Prostate gland (tissue), 2 donors: ENCODE measurements at regions not wholly inside any gene's neighbourhood (a gene's known extent, or its start where the extent isn't known, plus 50 kb on each side); places are given as distances from the start of the nearest gene placed in this dataset.

Experiments
- DNase-seq: peaks from one replicate; pipeline ENCODE4 v3.0.0-alpha.2; 2019; ENCODE audit warnings: low spot score
- H3K27ac ChIP-seq, 2 donors: fragments of 200-600 bp; sonication (generic); 2 replicates each; pipeline ENCODE4 v1.5.1; 2017 to 2019
- H3K27me3 ChIP-seq: fragments of 200-600 bp; sonication (generic); replicated peaks from 2 replicates; pipeline ENCODE4 v1.5.1; 2019; ENCODE audit not compliant: insufficient read depth
- H3K36me3 ChIP-seq, 2 donors: fragments of 200-600 bp; sonication (generic); 1 replicate in 1 of 2; 2 replicates in 1 of 2; pipeline versions ENCODE4 v1.5.1 to v1.8.1; 2017 to 2019
- H3K4me1 ChIP-seq: fragments of 200-600 bp; sonication (generic); replicated peaks from 2 replicates; pipeline ENCODE4 v1.5.1; 2019
- H3K4me3 ChIP-seq, 2 donors: fragments of 200-600 bp; sonication (generic); 2 replicates each; pipeline ENCODE4 v1.5.1; 2017 to 2019
- H3K9me3 ChIP-seq: fragments of 200-600 bp; sonication (generic); 2 replicates; pipeline ENCODE4 v1.5.1; 2017
- CTCF ChIP-seq, 4 experiments: fragments of 200-600 bp in 2 of 4; fragments of 450-650 bp in 2 of 4; sonication (generic) in 2 of 4; IDR thresholded peaks; 1 replicate in 3 of 4; 2 replicates in 1 of 4; pipeline ENCODE4 v1.5.1; 2016 to 2019; ENCODE audit warnings: antibody characterized with exemption in 4 of 4, mild to moderate bottlenecking in 2 of 4, moderate library complexity in 2 of 4
- POLR2A ChIP-seq: fragments of 450-650 bp; IDR thresholded peaks from one replicate; pipeline ENCODE4 v1.6.1; 2016; ENCODE audit warnings: antibody characterized with exemption, mild to moderate bottlenecking
- POLR2AphosphoS5 ChIP-seq: sonication (generic); formaldehyde crosslinking; IDR thresholded peaks from one replicate; pipeline ENCODE4 v1.6.1; 2017; ENCODE audit warnings: antibody characterized with exemption
- WGBS: methylation state at CpG from one replicate; pipeline ENCODE4 v1.1.5; 2018; 5-methylcytosine and 5-hydroxymethylcytosine counted together
- intact Hi-C: fragments of 100-400 bp; cut with DNase I; formaldehyde crosslinking; loops from one replicate; pipeline ENCODE4 v1.14.2; 2022

GRCh38 chr2:139403948-139404347 is 623.8 kb upstream of the NXPH2 start:
- Histone ChIP-seq H3K9me3 (no peaks in the 10 kb centered on the region), H3K4me1 (no peaks in the 10 kb centered on the region), H3K27ac (no peak overlapping the region), H3K4me3 (no peak overlapping the region), H3K27me3 (no peaks in the 10 kb centered on the region), H3K36me3 (no peaks in the 10 kb centered on the region)
- intact Hi-C loops: no loop called here
- WGBS: 31% methylated on average over 2 of the region's 2 CpGs
- TF ChIP-seq POLR2A (no peak), POLR2AphosphoS5 (no peak), CTCF (IDR thresholded peaks at IDR 0.05) (no peak)
- no peak for DNase-seq

GRCh38 chr2:139394801-139395200 is 614.6 kb upstream of the NXPH2 start:
- H3K36me3 ChIP-seq: no peaks in the 10 kb centered on the region
- no peaks in the 10 kb centered on the region for H3K9me3 ChIP-seq
- H3K27me3 ChIP-seq: no peaks in the 10 kb centered on the region
- 59% methylated on average over 2 of the region's 2 CpGs for WGBS
- no peak for TF ChIP-seq POLR2A
- H3K4me1 ChIP-seq: no peaks in the 10 kb centered on the region
- intact Hi-C loops: no loop called here
- H3K27ac ChIP-seq: no peak overlapping the region
- no peak overlapping the region for H3K4me3 ChIP-seq
- no peak for DNase-seq

DNA sequence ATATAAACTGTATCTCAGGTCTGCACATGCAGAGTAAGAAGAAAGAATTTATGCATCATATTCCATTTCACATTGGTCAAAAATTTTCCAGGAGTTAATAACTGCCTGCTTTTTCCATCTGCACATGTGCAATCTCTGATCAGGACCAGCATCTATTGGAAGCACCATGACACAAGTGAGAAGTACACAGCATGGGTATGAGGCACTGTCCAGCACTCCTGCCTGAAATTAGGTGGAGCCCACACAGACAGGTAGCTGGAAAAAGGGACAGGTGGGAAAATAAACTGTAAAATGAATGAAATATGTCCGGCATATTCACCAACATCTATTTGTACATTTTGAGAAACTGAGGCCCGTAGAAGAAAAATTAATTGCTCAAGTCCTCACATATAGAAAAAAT is 609.2 kb upstream of the NXPH2 start:
- Histone ChIP-seq H3K36me3 (no peaks in the 10 kb centered on the region), H3K4me3 (no peak overlapping the region), H3K27ac (no peak overlapping the region), H3K4me1 (no peaks in the 10 kb centered on the region), H3K9me3 (no peaks in the 10 kb centered on the region), H3K27me3 (no peaks in the 10 kb centered on the region)
- TF ChIP-seq POLR2A (no peak), CTCF (IDR thresholded peaks at IDR 0.05) (no peak), POLR2AphosphoS5 (no peak)
- intact Hi-C loops: no loop called here
- DNase-seq: no peak
- WGBS: 79% methylated on average over 2 of the region's 2 CpGs

DNA sequence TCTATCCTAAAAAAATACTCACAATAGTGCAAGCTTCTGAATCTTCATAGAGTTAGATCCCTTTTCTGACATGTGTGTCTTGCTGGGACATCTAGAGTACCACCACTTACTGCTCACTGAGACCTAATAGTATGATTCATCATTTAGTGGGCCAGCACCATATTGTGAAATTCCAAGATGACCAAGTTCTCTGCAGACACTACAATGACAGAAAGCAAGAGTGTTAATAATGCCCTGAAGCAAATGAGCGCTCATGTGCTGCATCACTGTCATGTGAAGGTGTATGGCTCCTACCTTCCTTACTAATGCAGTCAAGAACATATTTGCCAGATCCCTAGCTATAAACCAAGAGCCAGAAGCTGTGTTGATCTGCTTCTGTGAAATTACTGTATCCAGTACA is 606.2 kb upstream of the NXPH2 start:
- intact Hi-C loops: no loop called here

GRCh38 chr2:139383532-139383931 is 603.3 kb upstream of the NXPH2 start:
- no peaks in the 10 kb centered on the region for H3K27me3 ChIP-seq
- no peak for DNase-seq
- intact Hi-C loops: no loop called here
- TF ChIP-seq POLR2A: no peak
- TF ChIP-seq CTCF (IDR thresholded peaks at IDR 0.05): no peak
- H3K4me1 ChIP-seq: no peaks in the 10 kb centered on the region
- no peaks in the 10 kb centered on the region for H3K36me3 ChIP-seq
- no peaks in the 10 kb centered on the region for H3K9me3 ChIP-seq
- H3K4me3 ChIP-seq: no peak overlapping the region
- no peak overlapping the region for H3K27ac ChIP-seq

More for the DNA sequence above, 606.2 kb upstream of the NXPH2 start:
- Histone ChIP-seq H3K4me1 (no peaks in the 10 kb centered on the region), H3K36me3 (no peaks in the 10 kb centered on the region), H3K27me3 (no peaks in the 10 kb centered on the region), H3K27ac (no peak overlapping the region), H3K4me3 (no peak overlapping the region), H3K9me3 (no peaks in the 10 kb centered on the region)
- 88% methylated on average over 1 of the region's 1 CpG for WGBS
- no peak for DNase-seq
- no peak for TF ChIP-seq POLR2A
- no peak for TF ChIP-seq CTCF (IDR thresholded peaks at IDR 0.05)
- no peak for TF ChIP-seq POLR2AphosphoS5
